HG02938 (cell line): ENCODE measurements at regions not wholly inside any gene's neighbourhood (a gene's known extent, or its start where the extent isn't known, plus 50 kb on each side); places are given as distances from the start of the nearest gene placed in this dataset.

Experiments
- ATAC-seq: cut with Tn5 transposase; IDR thresholded peaks from one replicate; pipeline ENCODE4 v1.9.1; 2021; ENCODE audit warnings: mild to moderate bottlenecking, moderate library complexity; ENCODE audit not compliant: unreplicated experiment

DNA sequence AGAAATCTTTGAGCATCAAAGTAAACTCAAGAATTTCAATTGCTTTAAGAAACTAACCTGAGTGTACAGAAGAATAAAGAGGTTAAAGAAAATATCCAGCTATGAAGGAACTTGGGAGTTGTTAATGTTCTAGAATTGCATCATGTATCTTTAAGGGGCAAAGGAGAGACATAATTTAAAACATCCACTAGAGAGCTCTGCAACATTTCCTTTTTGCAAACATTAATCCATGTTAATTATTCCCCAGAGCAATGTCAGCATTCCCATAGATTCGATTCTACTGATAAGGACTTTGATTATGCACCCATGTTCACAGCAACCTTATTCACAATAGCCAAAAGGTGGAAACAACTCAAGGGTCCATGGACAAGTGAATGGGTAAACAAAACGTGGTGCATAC is 80.2 kb upstream of the SORBS2 start:
- ATAC-seq = no peak

- no peak for ATAC-seq
These were observed 81.5 kb upstream of the SORBS2 start for GRCh38 chr4:185893500-185893899.

- no peak for ATAC-seq
These were observed 82.5 kb upstream of the SORBS2 start for GRCh38 chr4:185894481-185894880.

DNA sequence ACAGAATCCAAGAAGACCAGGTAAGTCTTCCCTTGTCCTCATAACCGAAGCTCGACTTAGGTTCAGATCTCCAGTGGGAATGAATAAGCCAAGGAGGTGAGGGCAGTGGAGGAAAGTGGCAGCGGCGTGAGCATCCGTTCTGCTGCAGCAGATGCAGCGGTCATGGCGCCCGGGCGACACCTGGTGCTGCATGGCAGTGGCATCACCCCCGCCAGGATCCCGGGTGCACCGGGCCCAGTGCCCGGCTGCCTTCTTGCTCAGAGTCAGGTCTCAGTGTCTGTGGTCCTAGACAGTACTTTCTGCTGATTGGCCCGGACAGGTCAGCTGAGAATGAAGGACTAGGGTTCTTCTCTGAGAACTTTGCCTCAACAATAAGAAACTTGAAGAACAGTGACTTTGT is 83.4 kb upstream of the SORBS2 start:
- no peak for ATAC-seq

DNA sequence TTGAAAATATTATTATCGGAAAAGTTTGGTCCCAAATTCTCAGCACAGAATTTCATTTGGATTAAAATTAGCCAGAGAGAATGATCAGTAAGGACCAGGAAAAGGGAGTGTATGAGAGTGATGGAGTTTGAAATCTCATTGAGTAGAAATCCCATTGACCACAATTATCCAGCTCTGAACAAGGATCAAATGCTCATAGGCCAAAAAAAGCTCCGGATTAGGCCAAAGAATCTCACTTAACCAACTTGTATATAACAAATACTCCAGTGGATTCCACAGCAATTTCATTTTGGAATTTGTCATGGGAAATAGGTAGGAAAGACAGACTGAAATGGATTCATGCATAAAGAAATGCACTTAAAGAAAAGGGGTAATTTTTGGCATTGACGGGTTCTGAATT is 83.9 kb upstream of the SORBS2 start:
- ATAC-seq = no peak

DNA sequence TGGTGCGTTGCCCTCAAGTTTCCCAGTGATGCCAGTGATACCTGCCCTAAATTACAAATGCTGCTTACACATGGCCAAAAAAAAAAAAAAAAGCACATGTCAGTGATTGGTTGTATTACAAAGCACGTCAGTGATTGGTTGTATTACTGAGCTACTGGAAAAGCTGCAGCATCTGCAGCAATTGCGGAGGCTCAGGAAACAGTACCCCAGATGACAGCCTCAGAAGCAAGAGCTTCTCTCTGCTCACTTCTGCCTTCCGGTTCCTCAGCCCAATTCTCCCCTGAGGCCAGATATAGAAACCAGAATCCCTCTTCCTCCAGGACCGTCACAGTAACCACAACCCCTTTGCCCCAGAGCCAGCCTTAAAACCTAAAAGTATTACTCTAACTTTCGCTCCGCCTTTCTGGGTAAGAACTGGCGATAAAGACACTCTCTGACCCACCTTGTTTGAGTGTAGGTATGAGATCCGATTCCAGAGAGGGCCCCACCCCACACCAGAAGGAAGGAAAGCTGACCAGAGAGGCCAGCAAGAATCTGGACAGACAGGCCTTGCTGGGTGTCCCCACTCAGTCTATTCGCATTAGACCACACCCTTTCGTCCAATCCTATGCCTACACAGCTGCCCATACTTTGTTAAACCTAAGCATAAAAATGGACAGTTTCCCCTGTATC is 85.0 kb upstream of the SORBS2 start:
- ATAC-seq = peak; percentile 57

GRCh38 chr4:185898413-185898812 is 86.4 kb upstream of the SORBS2 start:
- no peak for ATAC-seq

DNA sequence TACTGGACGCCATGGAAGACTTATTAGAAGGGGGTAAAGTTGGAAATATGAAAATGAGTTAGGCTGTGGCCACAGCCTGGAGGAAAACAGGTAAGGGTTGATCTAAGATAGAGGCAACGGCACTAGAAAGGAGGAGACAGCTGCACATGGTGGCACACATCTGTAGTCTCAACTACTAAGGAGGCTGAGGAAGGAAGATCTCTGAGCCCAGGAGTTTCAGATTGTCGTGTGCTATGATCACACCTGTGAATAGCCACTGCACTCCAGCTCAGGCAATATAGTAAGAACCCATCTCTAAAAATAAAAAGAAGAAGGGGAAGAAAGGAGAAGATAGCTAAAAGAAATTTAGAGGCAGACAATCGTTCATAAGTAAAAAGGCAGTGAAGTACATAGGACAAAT is 87.8 kb upstream of the SORBS2 start:
- ATAC-seq = no peak

- ATAC-seq = no peak
These were observed 90.7 kb upstream of the SORBS2 start for GRCh38 chr4:185902654-185903053.

GRCh38 chr4:185903205-185903604 is 91.2 kb upstream of the SORBS2 start:
- no peak for ATAC-seq

DNA sequence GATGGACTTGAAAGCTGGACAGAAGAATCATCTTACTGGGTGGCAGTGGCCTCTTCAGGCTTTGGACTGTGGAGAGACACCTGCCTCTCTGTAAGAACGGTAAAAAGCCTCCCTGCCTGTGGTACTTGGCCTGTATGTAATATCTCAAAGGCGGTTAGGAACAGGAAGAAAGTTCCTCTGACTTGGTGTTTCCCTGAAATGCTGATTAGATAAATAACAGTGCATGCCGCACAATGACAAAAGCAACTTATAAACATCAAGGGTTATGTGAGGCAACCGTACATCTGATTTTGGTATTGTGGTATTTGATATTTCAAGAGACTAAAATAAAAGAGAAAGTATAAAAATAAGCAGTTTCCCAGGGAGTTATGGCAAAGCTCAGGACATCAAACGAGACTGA is 92.4 kb upstream of the SORBS2 start:
- ATAC-seq = no peak

DNA sequence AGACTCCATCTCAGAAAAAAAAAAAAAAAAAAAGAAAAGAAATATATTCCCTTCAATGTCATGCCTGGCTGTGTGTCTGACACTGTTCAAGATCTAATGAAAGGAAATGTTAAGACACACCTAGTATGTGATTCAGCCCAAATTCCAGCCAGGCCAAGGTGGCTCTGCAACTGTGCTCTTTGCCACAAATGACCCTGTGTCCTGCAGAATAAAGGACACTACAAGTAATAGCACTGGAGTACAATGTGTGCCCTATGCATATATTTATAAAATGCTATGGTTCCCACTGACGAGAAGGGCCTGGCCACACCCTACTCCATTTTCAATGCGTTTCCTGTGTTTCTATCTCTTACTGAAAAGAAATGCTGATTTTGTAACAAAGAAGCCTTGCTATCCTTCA is 98.0 kb upstream of the SORBS2 start:
- ATAC-seq = no peak

DNA sequence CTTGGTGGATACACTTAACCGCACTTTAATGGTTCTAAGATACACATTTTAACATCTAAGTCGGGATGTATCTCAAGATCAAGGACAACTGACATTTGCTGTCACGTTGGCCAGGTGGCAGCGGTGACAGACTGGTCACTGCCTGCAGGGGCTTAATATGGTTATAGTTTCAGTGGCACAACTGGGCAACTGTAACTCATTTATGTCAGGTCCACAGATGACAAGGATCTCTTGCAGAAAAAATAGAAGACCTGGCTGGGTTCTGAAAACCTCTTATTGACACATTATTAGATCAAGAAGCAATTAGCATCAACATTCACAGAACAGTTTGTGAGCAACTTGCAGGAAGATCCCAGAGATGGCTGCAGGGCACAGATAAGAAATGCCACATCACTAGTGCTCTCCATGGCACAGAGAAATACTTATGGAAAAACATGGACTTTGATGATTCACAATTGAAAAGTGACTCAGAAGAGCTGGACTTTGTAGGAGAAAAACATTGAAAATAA is 99.6 kb upstream of the SORBS2 start:
- ATAC-seq = no peak

DNA sequence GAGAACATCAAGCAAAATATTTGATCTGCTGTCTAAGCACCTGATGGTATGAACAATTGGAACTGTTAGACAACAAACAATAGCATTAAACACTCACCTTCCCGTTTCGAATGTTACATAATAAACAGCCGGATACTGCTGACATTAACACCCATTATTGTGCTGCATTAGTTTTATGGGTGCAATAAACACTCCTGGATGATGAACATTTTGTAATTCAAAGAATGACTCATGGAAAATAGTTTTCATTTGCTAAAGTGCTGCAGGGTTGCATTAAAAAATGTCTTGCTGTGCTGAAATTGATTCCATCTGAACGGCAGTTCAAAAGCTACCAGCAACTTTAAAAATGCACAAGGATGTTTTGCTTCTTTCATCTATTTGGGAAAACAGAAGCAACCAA is 100.8 kb upstream of the SORBS2 start:
- no peak for ATAC-seq

- no peak for ATAC-seq
These were observed 102.7 kb upstream of the SORBS2 start for GRCh38 chr4:185914583-185915199.

DNA sequence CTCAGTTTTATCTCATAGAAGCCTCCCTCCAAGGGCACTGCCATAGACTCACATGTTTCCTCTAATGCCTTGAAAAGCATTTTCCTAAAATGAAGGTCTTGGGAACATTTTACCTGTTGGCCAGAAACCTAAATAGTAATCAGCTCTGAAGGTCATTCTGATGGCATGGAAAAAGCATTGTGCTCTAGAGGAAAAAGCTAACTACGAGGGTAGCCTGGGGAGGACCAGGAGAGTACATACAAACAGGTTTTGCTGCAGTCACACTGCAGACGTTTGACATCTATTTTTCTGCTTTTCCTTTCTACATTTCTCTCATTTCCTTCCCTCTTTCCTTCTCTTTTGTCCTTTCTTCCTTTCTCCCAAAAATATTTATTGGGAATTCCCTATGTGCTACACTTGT is 103.3 kb upstream of the SORBS2 start:
- no peak for ATAC-seq

- ATAC-seq = no peak
These were observed 103.8 kb upstream of the SORBS2 start for GRCh38 chr4:185915817-185916216.

DNA sequence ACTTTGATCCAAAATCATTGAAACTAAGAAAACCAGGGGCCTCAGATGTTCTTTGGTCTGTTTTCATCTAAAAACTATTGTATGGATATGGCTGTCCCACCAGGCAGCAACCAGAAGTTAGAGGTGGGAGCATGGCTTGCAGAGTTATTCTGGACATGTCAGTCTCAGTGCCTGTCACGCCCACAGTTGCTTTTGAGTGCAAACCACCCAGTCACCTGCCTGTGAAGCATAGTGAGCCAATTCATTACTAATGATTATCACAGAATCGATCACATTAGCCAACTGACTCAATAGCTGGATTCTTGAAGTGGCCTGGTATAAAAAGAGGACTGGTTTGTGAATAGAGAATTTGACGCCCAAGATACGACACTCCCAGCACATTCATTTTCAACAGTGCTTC is 104.2 kb upstream of the SORBS2 start:
- ATAC-seq = no peak

GRCh38 chr4:185916683-185917082 is 104.7 kb upstream of the SORBS2 start:
- ATAC-seq = no peak

- no peak for ATAC-seq
These were observed 107.1 kb upstream of the SORBS2 start for GRCh38 chr4:185919107-185919506.

GRCh38 chr4:185920171-185920570 is 108.2 kb upstream of the SORBS2 start:
- ATAC-seq = no peak

DNA sequence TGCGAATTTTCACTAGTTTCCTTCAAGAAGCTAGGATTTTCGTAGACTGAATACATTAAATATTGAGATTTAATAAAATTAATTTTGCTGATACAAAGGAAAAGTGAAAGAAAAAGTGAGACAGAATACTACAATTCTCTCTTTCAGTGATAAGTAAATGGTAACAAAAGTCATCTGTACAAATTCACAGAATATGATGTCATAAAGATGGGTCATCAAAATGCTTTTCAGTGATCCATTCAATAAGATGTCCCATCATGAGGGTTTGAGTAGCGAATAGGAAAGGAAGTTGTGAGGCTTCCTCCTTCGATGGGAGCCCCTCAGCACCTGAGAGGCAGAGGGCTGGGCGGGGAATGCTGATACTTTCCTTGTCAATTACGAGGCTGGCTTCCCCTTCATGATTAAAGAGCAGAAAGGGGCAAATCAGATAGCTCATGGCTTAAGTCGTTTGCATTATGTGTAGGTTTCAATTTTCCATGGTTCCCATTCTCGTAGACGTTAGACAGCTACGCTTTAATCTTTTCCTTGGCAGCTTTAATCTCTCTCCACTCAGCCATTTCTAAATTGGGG is 108.8 kb upstream of the SORBS2 start:
- ATAC-seq = no peak
